Iris pigment epithelial cell (primary cell): ENCODE measurements at regions not wholly inside any gene's neighbourhood (a gene's known extent, or its start where the extent isn't known, plus 50 kb on each side); places are given as distances from the start of the nearest gene placed in this dataset.

Experiments
- DNase-seq: peaks from one replicate; pipeline ENCODE4 v3.0.0-alpha.2; 2011; ENCODE audit warnings: low read depth

GRCh38 chr2:60295636-60295962 lies 257.9 kb downstream of the BCL11A start:
- no peak for DNase-seq

DNA sequence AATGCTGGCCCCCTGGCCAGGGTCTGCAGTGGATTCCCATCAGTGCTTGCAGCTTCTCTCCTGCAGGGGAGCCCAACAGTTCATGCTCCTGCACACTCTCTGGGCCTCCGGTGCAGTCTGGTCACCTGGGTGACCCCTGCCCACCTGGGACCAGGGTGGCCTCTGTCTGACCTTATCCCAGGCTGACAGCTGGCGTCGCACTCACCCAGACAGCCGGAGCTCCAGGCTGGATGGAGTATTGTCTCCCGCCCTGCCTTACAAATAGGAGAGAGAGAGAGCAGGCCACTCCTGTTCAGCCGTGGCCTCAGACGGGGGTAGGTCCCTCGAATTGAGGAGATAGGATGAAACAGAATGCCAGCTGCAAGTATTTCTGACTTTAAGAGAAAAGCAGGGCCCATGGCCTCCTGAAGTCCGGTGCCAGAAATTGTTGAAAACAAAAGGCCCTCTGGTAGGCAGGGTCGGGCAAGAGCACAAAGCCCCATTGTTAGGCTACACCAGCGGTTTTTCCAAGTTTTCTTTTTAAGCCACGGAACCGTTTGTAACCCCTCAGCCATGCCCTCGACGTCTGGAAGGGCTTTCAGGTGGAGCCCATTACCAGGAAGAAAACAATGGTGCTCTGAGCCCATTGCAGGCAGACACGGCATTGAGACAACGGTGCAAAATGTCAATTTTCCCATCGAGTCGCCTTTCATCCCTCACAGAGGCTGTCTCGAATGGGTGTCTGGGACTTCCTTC lies 258.4 kb downstream of the BCL11A start:
- DNase-seq, result no peak

GRCh38 chr2:60292242-60292641 lies 261.2 kb downstream of the BCL11A start:
- DNase-seq, result no peak

GRCh38 chr2:60290509-60290908 lies 262.9 kb downstream of the BCL11A start:
- DNase-seq, result no peak

GRCh38 chr2:60285626-60286316 lies 267.7 kb downstream of the BCL11A start:
- no peak for DNase-seq

DNA sequence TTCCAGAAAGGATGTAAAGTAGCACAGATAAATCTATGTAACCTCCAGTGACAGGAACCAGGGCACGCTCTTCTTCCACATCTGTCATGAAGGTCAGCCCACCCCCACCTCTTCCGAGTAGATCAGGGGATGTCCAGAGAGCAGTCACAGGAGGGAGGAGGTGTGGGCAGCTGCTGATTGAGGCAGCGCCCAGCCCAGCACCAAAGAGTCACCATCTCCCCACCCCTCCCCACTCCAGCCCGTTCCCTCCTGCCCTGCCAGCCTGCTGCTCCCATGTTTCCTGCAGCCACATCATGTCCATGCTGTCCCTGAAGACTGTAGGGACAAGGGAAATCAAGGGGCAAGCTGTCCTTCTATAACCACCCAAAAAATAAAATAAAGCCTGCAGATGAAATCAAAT lies 269.8 kb downstream of the BCL11A start:
- DNase-seq, result no peak

DNA sequence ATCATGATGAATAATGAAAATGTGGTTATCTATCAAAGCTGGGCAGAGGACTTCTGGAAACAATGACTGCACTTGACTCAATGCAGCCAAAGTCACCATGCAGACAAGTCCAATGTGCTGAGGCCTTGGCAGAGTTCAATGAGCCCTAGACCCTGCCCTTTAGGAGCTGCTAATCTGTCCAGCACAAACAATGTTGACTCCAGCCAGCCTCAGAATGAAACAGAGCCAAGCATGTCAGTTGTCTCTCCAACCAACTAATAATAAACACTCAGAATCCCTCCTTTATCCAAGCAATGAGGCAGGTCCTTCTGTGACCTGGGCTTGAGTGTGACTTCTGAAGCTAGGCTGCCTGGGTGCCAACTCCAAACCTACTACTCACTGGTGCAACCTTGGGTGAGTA lies 270.6 kb downstream of the BCL11A start:
- no peak for DNase-seq

DNA sequence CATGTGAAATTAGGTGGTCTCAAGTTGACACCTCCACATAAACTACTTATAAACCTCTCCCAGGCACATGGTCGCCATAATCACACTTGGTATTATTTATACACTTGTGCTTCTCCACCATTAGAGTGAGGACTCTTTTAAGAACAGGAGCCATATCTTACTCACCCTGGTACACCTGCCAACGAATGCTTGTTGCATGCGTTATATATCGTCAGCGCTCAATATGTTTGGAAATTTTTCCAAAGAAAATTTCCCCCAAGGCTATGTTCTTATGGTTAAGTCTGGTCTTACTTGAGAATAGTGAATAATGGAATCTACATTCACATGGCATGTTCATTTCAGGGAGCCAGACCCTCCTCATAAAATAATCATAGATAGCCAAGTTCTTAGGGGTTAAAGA lies 271.7 kb downstream of the BCL11A start:
- no peak for DNase-seq

- DNase-seq, result no peak
These were observed 273.2 kb downstream of the BCL11A start for GRCh38 chr2:60280238-60280637.

- no peak for DNase-seq
These were observed 274.5 kb downstream of the BCL11A start for GRCh38 chr2:60278906-60279305.

DNA sequence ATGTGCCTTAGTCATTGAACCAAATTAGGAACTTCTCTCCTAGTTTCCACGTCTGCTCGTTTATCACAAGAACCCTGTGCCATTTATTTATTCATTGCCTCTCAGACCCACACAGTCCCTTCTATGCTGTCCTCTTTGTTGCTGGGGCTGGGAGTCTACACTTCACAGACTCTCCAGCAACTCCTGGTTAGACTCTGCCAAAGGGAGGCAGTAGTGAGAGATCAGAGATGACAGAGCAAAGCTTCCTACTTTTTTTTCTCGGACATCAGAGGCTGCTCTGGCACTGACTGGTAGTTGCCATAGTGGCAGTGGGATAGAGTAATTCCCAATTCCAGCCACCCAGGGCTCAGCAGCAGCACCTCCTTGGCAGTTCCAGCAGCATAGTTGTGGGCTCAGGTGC lies 277.5 kb downstream of the BCL11A start:
- no peak for DNase-seq

GRCh38 chr2:60273836-60274235 lies 279.6 kb downstream of the BCL11A start:
- no peak for DNase-seq

GRCh38 chr2:60271713-60272112 lies 281.7 kb downstream of the BCL11A start:
- DNase-seq, result no peak

GRCh38 chr2:60271131-60271530 lies 282.3 kb downstream of the BCL11A start:
- no peak for DNase-seq

DNA sequence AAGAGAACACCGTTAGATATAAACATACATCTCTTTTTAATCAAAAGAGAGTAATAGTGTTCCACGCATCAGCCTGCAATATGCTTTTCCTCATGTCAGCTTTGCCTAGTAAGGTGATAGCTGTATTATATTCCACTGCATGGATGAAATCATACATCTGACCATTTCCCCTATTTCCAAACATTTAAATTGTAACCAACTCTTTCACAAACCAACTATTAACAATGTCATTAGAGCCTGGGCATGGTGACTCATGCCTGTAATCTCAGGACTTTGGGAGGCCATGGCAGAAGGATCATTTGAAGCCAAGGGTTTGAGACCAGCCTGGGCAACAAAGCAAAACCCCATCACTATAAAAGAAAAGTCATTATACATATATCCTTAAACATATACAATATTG lies 284.8 kb downstream of the BCL11A start:
- DNase-seq, result no peak

DNA sequence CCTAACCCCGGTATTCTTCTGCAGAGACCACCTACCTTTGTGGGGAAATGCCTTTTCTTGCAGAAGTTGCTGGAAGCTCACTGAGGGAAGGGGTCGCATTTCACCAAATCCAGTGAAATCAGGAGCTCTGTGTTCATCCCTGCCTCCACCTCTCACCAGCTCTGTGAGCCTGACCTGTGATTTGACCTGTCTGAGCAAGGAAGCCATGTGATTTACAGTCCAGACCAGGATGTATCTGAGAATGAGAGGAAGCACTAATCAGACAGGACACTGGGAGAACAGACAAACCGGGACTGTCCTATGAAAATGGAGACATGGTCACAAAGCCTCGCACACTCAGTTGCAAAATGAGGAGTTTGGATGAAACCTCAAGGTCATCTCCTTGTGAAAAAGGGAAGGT lies 285.4 kb downstream of the BCL11A start:
- no peak for DNase-seq

DNA sequence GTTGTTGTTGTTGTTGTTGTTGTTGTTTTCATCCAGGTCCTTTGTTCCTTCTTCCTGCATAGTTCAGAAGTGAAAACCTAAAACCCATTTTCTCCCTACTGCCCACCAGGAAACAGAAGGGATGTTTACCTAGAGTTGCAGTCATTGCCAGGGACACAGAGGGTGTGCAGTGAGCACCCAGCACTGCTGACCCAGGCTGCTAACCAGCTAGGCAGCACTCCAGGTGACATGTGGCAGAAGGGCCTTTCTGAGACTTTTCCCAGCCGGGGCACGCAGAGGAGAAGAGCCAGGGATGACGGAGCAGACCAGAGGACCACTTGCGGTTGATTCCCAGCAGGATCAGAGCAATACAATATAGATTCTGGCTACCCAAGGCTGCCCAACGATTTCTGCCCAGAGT lies 286.3 kb downstream of the BCL11A start:
- no peak for DNase-seq

DNA sequence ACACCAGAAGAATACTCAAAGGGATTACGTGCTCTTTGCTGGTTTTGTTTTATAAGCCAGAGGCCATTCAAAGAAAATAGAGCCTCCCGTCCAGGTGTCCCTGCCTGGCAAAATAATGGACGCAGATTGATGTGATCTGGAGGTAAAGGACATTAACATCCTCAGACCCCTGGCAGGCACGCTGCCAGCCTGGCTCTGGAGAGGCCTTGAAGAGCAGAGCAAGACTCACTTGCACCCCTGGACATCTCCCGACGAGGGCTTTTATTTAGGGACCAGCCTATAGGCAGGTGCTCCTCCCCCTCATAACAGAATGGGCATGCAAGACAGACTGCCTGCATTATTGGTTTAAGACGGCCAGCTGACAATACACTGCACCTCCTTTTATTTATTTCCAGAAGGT lies 291.3 kb downstream of the BCL11A start:
- no peak for DNase-seq

DNA sequence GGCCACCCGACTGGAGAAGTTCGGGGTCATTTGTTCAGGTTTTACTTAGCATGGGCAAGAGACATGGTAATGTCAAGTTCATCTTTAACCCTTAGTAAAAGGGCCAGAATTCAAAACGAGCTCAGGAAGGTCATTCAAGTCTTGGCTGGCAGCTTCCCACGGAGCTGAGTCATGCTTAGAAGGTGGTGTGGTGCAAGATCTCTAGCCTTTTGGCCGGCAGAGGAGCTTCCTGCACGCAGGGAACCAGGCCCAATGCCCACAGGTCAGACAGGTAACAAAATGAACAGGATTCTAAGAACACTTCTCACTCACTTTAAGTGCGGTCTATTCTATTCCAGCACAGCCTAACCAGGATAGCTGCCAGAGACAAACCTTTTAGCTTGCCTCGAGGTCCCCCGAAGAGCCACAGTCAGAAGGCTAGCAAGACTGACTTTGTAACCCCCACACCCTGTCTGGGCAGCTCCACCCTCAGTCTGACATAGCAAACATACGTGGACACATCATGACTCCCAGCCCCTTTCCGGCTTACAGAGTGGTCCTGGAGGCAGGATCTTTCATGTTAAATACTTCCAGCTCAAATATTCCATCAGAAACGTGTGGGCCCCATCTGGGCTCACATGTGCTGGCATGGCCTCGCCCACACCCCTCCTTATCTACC lies 292.7 kb downstream of the BCL11A start:
- DNase-seq, result peak; percentile 2

GRCh38 chr2:60259781-60260180 lies 293.7 kb downstream of the BCL11A start:
- DNase-seq, result no peak

GRCh38 chr2:60252581-60253150 lies 300.8 kb downstream of the BCL11A start:
- DNase-seq, result no peak

- DNase-seq, result no peak
These were observed 302.2 kb downstream of the BCL11A start for GRCh38 chr2:60251247-60251646.

DNA sequence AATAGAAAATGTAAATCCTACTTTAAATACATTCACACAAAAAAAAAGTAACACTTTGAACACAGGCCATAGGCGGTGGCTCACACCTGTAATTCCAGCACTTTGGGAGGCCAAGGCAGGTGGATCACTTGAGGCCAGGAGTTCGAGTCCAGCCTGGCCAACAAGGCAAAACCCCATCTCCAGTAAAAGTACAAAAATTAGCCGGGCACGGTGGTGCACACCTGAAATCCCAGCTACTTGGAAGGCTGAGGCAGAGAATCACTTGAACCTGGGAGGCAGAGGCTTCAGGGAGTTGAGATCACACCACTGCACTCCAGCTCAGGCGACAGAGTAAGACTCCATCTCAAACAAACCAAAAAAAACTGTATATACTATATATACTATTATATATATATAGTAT lies 303.6 kb downstream of the BCL11A start:
- no peak for DNase-seq
